H1 (cell line): ENCODE measurements at regions not wholly inside any gene's neighbourhood (a gene's known extent, or its start where the extent isn't known, plus 50 kb on each side); places are given as distances from the start of the nearest gene placed in this dataset.

Source experiments
- CTCF ChIA-PET: fragments of 300-600 bp; sonication (Branson Sonifier 250); formaldehyde crosslinking; loops from one replicate; lab custom pipeline; 2021; ENCODE audit not compliant: partially characterized antibody; lab: Charles Lee
- POLR2A ChIA-PET: fragments of 300-600 bp; sonication (Branson Sonifier 250); formaldehyde crosslinking; loops from one replicate; lab custom pipeline; 2021; ENCODE audit warnings: inconsistent platforms; ENCODE audit not compliant: partially characterized antibody; lab: Charles Lee
- DNase-seq, 2 experiments: peaks; one replicate each; pipeline versions ENCODE4 v3.0.0 to v3.0.0-alpha.2; 2010 to 2022; ENCODE audit warnings: low spot score in 2 of 2, low read depth in 1 of 2, mixed read lengths in 1 of 2
- FAIRE-seq: peaks from 2 replicates; lab custom pipeline; 2011; peaks lifted over from hg19 to GRCh38; lab: Jason Lieb, UNC
- H2AFZ ChIP-seq: 2 replicates; pipeline ENCODE4 v1.8.1; 2012; ENCODE audit warnings: low read length, inconsistent platforms
- H2AK5ac ChIP-seq: 2 replicates; pipeline ENCODE4 v1.6.1; 2013; ENCODE audit warnings: low read depth, low read length
- H2BK120ac ChIP-seq: replicated peaks from 2 replicates; pipeline ENCODE3; 2013; ENCODE audit warnings: low read depth, low read length, inconsistent platforms
- H2BK12ac ChIP-seq: 2 replicates; pipeline ENCODE4 v1.6.1; 2013; ENCODE audit warnings: low read depth, low read length
- H2BK15ac ChIP-seq: 2 replicates; pipeline ENCODE4 v1.6.1; 2013; ENCODE audit warnings: low read length
- H2BK20ac ChIP-seq: 2 replicates; pipeline ENCODE4 v1.6.1; 2013; ENCODE audit warnings: low read length
- H2BK5ac ChIP-seq: 2 replicates; pipeline ENCODE4 v1.6.1; 2013; ENCODE audit warnings: low read depth, low read length
- H3K14ac ChIP-seq: 2 replicates; pipeline ENCODE4 v1.6.1; 2013; ENCODE audit warnings: inconsistent platforms; ENCODE audit not compliant: insufficient read length
- H3K18ac ChIP-seq: 2 replicates; pipeline ENCODE4 v1.6.1; 2013; ENCODE audit warnings: low read length; ENCODE audit errors: extremely low read depth
- H3K23ac ChIP-seq: 2 replicates; pipeline ENCODE4 v1.6.1; 2013; ENCODE audit warnings: inconsistent platforms; ENCODE audit not compliant: insufficient read length
- H3K23me2 ChIP-seq: 2 replicates; pipeline ENCODE4 v1.6.1; 2013; ENCODE audit warnings: low read depth, low read length
- H3K27ac ChIP-seq: 2 replicates; pipeline ENCODE4 v1.6.1; 2011; ENCODE audit warnings: low read depth, low read length, inconsistent platforms
- H3K27me3 ChIP-seq, 4 experiments: replicated peaks in 1 of 4; 1 replicate in 1 of 4; 2 replicates in 3 of 4; pipeline versions ENCODE4 v1.6.1 to v1.8.1; 2011 to 2013; ENCODE audit warnings: low read length in 3 of 4, mild to moderate bottlenecking in 3 of 4, inconsistent platforms in 2 of 4, mixed read lengths in 2 of 4, moderate library complexity in 1 of 4; ENCODE audit not compliant: control insufficient read depth in 3 of 4, insufficient read depth in 3 of 4; ENCODE audit errors: extremely low read depth in 1 of 4
- H3K36me3 ChIP-seq, 4 experiments: 2 replicates each; pipeline versions ENCODE4 v1.6.1 to v1.8.1; 2011 to 2013; ENCODE audit warnings: mild to moderate bottlenecking in 4 of 4, low read length in 3 of 4, moderate library complexity in 2 of 4, control low read depth in 1 of 4, inconsistent platforms in 1 of 4; ENCODE audit not compliant: insufficient read depth in 4 of 4, control insufficient read depth in 2 of 4
- H3K4ac ChIP-seq: replicated peaks from 2 replicates; pipeline ENCODE3; 2013; ENCODE audit warnings: low read length, low read depth, mixed read lengths, inconsistent platforms; ENCODE audit not compliant: insufficient read length
- H3K4me1 ChIP-seq, 4 experiments: replicated peaks in 1 of 4; 1 replicate in 1 of 4; 2 replicates in 3 of 4; pipeline versions ENCODE4 v1.6.1 to v1.8.1; 2011 to 2013; ENCODE audit warnings: low read length in 3 of 4, inconsistent platforms in 2 of 4, mixed read lengths in 1 of 4; ENCODE audit not compliant: insufficient read depth in 4 of 4, control insufficient read depth in 3 of 4
- H3K4me2 ChIP-seq, 2 experiments: 2 replicates each; pipeline versions ENCODE4 v1.6.1 to v1.8.1; 2011 to 2013; ENCODE audit warnings: low read depth in 2 of 2, low read length in 2 of 2, control low read depth in 1 of 2, inconsistent platforms in 1 of 2, mild to moderate bottlenecking in 1 of 2; ENCODE audit not compliant: insufficient read depth in 1 of 2
- H3K4me3 ChIP-seq, 4 experiments: fragments of 200-600, 300-600 bp in 1 of 4; sonication (generic), shearing (Covaris generic), sonication (Bioruptor Twin) in 1 of 4; 2 replicates each; pipeline versions ENCODE4 v1.5.1 to v1.8.1; 2011 to 2016; ENCODE audit warnings: low read length in 4 of 4, low read depth in 3 of 4, control low read depth in 2 of 4, inconsistent platforms in 2 of 4, mild to moderate bottlenecking in 2 of 4, mixed read lengths in 1 of 4, moderate library complexity in 1 of 4; ENCODE audit not compliant: insufficient read depth in 2 of 4; ENCODE audit errors: extremely low read depth in 1 of 4
- H3K56ac ChIP-seq: replicated peaks from 2 replicates; pipeline ENCODE3; 2013; ENCODE audit warnings: low read depth, mild to moderate bottlenecking, mixed read lengths, low read length, inconsistent platforms; ENCODE audit not compliant: insufficient read length
- H3K79me1 ChIP-seq: 2 replicates; pipeline ENCODE4 v1.6.1; 2013; ENCODE audit warnings: low read depth, low read length, control low read depth
- H3K79me2 ChIP-seq, 2 experiments: 2 replicates each; pipeline versions ENCODE4 v1.6.1 to v1.8.1; 2012 to 2013; ENCODE audit warnings: low read length in 2 of 2, mild to moderate bottlenecking in 2 of 2, inconsistent platforms in 1 of 2; ENCODE audit not compliant: insufficient read depth in 2 of 2, control insufficient read depth in 1 of 2
- H3K9ac ChIP-seq, 4 experiments: replicated peaks in 1 of 4; 1 replicate in 1 of 4; 2 replicates in 3 of 4; pipeline versions ENCODE4 v1.6.1 to v1.8.1; 2011 to 2013; ENCODE audit warnings: low read depth in 3 of 4, low read length in 3 of 4, control low read depth in 2 of 4, mild to moderate bottlenecking in 2 of 4, moderate library complexity in 2 of 4, inconsistent platforms in 1 of 4; ENCODE audit errors: extremely low read depth in 1 of 4
- H3K9me3 ChIP-seq, 2 experiments: 2 replicates each; pipeline versions ENCODE4 v1.6.1 to v1.8.1; 2012 to 2013; ENCODE audit warnings: mild to moderate bottlenecking in 2 of 2, moderate library complexity in 2 of 2, control low read depth in 1 of 2, inconsistent platforms in 1 of 2, low read depth in 1 of 2, low read length in 1 of 2, mixed read lengths in 1 of 2; ENCODE audit not compliant: insufficient read depth in 2 of 2
- H4K20me1 ChIP-seq, 2 experiments: replicated peaks in 1 of 2; 2 replicates each; pipeline versions ENCODE3 to v1.8.1; 2011 to 2013; ENCODE audit warnings: inconsistent platforms in 2 of 2, low read length in 2 of 2, mild to moderate bottlenecking in 1 of 2; ENCODE audit not compliant: insufficient read depth in 2 of 2, control insufficient read depth in 1 of 2
- H4K5ac ChIP-seq: 2 replicates; pipeline ENCODE4 v1.6.1; 2013; ENCODE audit warnings: low read length, low read depth, mixed read lengths, inconsistent platforms; ENCODE audit not compliant: insufficient read length
- H4K8ac ChIP-seq: 2 replicates; pipeline ENCODE4 v1.8.0; 2013; ENCODE audit warnings: mild to moderate bottlenecking, moderate library complexity, low read length, inconsistent platforms; ENCODE audit not compliant: insufficient read depth; ENCODE audit errors: extremely low read depth
- H4K91ac ChIP-seq: replicated peaks from 2 replicates; pipeline ENCODE3; 2013; ENCODE audit warnings: low read length, mixed read lengths, inconsistent platforms; ENCODE audit not compliant: insufficient read length
- EP300 ChIP-seq, 2 experiments: IDR thresholded peaks; 1 replicate in 1 of 2; 2 replicates in 1 of 2; pipeline ENCODE4 v1.6.1; 2011 to 2012; ENCODE audit warnings: low read depth in 2 of 2, low read length in 2 of 2, mild to moderate bottlenecking in 2 of 2, borderline replicate concordance in 1 of 2, inconsistent platforms in 1 of 2, moderate library complexity in 1 of 2
- KDM1A ChIP-seq: fragments of 200-600, 300-600 bp; sonication (generic); IDR thresholded peaks from 2 replicates; pipeline ENCODE4 v1.7.1; 2016; ENCODE audit warnings: mild to moderate bottlenecking, low read length, borderline replicate concordance
- WGBS, 2 experiments: shearing (Covaris generic) in 1 of 2; methylation state at CpG; one replicate each; pipeline versions ENCODE4 v1.1.6 to v1.1.7; 2013 to 2015; ENCODE audit warnings: low lambda C conversion rate in 2 of 2, mixed read lengths in 2 of 2, inconsistent platforms in 1 of 2, low coverage in 1 of 2, missing lambda C conversion rate in 1 of 2; ENCODE audit not compliant: insufficient replicate concordance in 2 of 2, insufficient coverage in 1 of 2, insufficient read length in 1 of 2; ENCODE audit errors: extremely low coverage in 1 of 2, missing lambda C conversion rate in 1 of 2; 5-methylcytosine and 5-hydroxymethylcytosine counted together

GRCh38 chr11:36751996-36752395 lies 154.0 kb upstream of the RAG2 start:
- Histone ChIP-seq H3K27me3 (no peaks in the 10 kb centered on the region), H3K4me3 (no peak overlapping the region), H3K14ac (no peak overlapping the region), H4K20me1 (no peaks in the 10 kb centered on the region), H4K8ac (no peak overlapping the region), H2BK120ac (no peak overlapping the region), H2BK5ac (no peak overlapping the region), H4K91ac (no peak overlapping the region), H3K79me1 (no peaks in the 10 kb centered on the region), H3K18ac (no peak overlapping the region), H2BK12ac (no peak overlapping the region), H2BK20ac (no peak overlapping the region), H3K79me2 (no peaks in the 10 kb centered on the region), H3K56ac (no peak overlapping the region), H2AK5ac (no peak overlapping the region), H3K23me2 (no peaks in the 10 kb centered on the region; the same call in 1 of the 2 replicates), H2BK15ac (no peak overlapping the region), H4K5ac (no peak overlapping the region), H3K4me2 (no peak overlapping the region), H3K9me3 (no peaks in the 10 kb centered on the region), H3K23ac (no peak overlapping the region), H3K27ac (no peak overlapping the region), H3K4ac (no peak overlapping the region), H2AFZ (no peak overlapping the region), H3K36me3 (no peaks in the 10 kb centered on the region), H3K9ac (no peak overlapping the region), H3K4me1 (peaks cover 0 to 8% (median 2%) of the 10 kb centered on the region in 4 experiments; a peak in 3 of 7 replicates)
- WGBS, 2 experiments = 97% methylated on average over 3 of the region's 3 CpGs; no CpG with 5 or more reads in 1 of the 2 experiments
- TF ChIP-seq KDM1A (0 out of 2 replicates have a peak, but pooled peaks have one; percentile 24), EP300 (IDR thresholded peaks at IDR 0.05; ENCODE audit: borderline replicate concordance in 1 of 2, low read depth in 2 of 2, low read length in 2 of 2) (no peak)
- CTCF ChIA-PET = interaction anchor here (1.8 to 11.8 kb wide), 5 partner anchors 18 to 187 kb away, joined by 12 to 364 read pairs (median 201); no protein-coding TSS in a partner anchor
- DNase-seq (no peak), FAIRE-seq (no peak)
- POLR2A ChIA-PET = no interaction called here
